ENCODE measurements at regions not wholly inside any gene's neighbourhood (a gene's known extent, or its start where the extent isn't known, plus 50 kb on each side); places are given as distances from the start of the nearest gene placed in this dataset.

GRCh38 chr11:19338375-19338774 is 97.6 kb upstream of the E2F8 start:
- TF ChIP-seq POLR2A (IDR thresholded peaks at IDR 0.05; ENCODE audit: extremely low read depth, insufficient read length) (no peak), CTCF (IDR thresholded peaks at IDR 0.05; ENCODE audit: low read depth, low read length) (no peak), MYC (IDR thresholded peaks at IDR 0.05; ENCODE audit: low read depth, low read length) (no peak), MAX (IDR thresholded peaks at IDR 0.05; ENCODE audit: low read depth, low read length) (no peak)

Measured in NB4 (cell line).